NOMO-1 treated with DMSO at 0.1 percent for 48 hours (cell line): ENCODE measurements at regions not wholly inside any gene's neighbourhood (a gene's known extent, or its start where the extent isn't known, plus 50 kb on each side); places are given as distances from the start of the nearest gene placed in this dataset.
A peak's percentile ranks its signal among the peaks of the same experiment; 100 is the strongest.
"Not testable (repeated sequence)": the region's sequence is repeated elsewhere in the genome, so short reads cannot be mapped to it uniquely, and the experiment has no call there.

Experiments used
- DNase-seq: peaks from one replicate; lab custom pipeline; 2025; ENCODE audit not compliant: unreplicated experiment; lab: John Stamatoyannopoulos, UW

DNA sequence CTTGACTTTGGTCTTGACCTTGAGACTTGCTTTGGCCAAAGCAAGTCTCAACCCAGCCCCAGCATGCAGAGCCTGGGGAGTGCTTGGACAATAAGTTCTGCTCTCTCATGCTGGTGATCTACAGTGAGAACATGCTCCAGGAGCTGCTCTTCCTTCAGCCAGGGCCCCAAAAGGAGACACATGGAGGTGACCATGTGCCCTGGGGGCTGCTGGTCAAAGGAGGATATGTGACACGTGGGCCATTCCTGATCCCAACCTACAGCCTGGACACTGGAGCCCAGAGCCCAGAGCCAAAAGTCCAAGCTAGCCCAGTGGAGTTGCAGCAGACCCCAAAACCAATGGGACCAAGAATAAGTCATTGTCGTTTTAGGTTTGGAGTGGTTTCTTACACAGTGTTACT, 78.2 kb upstream of the CHST15 start:
- DNase-seq, result no peak

GRCh38 chr10:124170631-124171030, 77.2 kb upstream of the CHST15 start:
- no peak for DNase-seq

DNA sequence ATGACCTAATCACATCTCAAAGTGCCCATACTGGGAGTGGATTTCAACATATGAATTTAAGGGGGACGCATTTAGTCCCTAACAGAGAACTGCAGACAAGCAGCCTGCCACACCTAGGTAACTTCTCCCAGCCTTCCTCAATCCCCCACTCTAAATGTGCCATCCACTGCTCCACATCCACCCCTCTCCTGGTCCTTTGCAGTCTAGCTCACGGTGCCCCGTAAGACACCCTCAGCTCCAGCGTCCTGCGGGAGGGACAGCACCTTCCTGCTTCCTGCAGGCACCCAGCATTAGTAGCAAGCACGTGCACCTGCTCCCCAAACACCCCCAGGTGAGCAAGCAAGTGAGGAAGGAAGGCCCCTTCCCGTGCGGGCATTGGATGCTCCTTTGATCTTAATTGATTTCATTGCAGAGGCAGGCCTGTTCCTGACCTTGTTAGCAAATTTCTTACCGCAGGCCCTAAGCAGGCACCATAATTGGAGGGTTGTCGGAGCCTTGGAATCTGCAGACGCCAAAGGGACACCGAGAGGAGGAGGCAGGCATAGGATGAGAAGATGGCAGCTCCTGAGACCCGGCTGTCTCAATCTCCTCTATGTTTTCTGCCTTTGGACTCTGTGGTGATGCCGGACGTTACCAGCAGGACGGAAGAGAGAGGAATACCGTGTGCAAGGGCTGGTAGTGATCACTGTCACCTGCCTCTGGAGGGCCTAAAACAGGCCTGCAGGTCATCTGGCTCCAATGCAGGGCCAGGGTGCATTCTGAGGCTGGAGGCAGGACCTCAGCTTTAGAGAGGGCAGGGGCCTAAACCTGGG, 75.8 kb upstream of the CHST15 start:
- DNase-seq, result no peak

DNA sequence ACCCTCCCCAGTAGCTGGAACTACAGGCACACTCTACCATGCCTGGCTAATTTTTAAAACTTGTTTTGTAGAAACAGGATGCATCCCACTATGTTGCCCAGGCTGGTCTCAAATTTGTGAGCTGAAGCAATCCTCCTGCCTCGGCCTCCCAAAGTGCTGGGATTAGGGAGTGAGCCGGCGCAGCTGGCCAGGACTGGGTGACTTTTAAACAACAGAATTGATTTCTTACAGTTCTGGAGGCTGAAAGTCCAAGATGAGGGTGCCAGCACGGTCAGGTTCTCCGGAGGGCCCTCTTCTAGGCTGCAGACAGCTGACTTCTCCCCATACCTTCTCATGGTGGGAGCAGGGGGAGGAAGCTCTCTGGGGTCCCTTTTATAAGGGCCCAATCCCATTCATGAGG, 75.2 kb upstream of the CHST15 start:
- DNase-seq, result no peak

- DNase-seq, result not testable (repeated sequence)
Measured at GRCh38 chr10:124167925-124168324, 74.5 kb upstream of the CHST15 start.

- DNase-seq, result no peak
Measured at GRCh38 chr10:124166431-124167125, 73.2 kb upstream of the CHST15 start.

GRCh38 chr10:124165827-124166226, 72.4 kb upstream of the CHST15 start:
- DNase-seq, result no peak

GRCh38 chr10:124165311-124165710, 71.9 kb upstream of the CHST15 start:
- DNase-seq, result no peak

DNA sequence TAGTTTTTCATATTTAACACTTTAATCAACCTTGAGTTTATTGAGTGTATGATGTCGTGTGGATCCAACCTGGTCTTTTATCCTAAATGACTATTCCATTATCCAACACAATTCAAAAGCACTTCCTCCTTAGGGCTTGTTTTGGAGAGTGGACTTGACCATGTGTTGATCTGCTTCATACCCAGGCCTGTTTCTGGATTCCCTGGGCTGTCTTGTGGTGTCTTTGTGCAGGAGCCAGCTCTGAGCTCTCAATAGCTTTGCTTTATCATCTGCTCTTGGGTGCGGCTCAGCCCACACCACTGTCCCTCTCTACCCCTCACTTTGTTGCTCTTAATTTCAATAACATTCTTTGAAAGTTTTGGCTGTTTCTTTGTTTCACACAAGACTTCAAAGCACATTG, 70.9 kb upstream of the CHST15 start:
- DNase-seq, result no peak

- no peak for DNase-seq
Measured at GRCh38 chr10:124162774-124163354, 69.5 kb upstream of the CHST15 start.

DNA sequence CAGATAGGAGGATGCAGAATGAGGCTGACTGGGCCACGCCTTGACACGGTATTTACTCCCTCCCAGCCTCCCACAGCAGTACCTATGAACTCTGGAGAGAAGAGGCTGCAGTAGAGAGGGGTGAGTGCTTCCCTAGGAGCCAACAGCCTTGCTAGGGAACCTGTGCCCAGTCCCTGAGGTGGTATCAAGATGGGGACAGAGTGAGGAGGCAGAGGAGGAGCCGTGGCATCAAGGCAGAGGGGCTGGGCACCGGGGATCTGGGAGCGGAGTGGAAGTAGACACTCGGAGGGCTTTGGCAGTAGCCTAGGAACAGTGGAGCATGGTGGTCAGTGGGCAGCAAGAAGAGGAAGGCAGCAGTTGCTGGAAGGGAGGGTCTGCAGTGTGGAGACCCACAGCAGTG, 68.7 kb upstream of the CHST15 start:
- no peak for DNase-seq

GRCh38 chr10:124161601-124162000, 68.2 kb upstream of the CHST15 start:
- no peak for DNase-seq

DNA sequence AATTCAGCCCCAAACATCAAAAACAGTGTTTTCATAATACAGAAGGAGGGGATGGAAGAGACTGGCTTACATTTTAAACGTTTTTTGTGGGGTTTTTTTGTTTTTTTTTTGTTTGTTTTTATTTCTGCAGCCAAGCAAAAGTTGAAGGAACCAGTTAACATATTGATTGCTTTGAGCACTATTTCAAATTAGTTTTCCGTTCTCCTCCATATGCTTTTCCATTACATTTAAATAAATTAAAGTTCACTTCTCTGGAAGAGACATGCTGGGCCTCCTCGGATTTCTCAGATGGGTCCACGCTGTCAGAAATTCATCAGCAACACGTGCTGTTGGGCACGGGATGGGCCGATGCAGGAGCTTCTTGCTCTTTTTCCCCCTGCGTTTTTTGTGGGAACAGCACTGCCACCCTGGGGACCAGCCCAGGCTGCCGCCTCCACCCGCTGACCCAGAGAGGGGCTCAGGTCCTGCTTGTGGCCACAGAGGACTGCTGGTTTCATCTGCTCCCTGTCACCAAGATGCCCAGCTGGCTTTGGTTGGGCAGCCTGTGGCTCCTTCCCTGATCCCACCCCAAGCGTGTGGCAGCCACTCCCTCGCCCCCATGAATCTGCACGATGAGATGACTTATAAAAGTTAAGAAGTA, 67.7 kb upstream of the CHST15 start:
- no peak for DNase-seq

GRCh38 chr10:124160176-124160575, 66.8 kb upstream of the CHST15 start:
- DNase-seq, result no peak

- no peak for DNase-seq
Measured at GRCh38 chr10:124159153-124159552, 65.8 kb upstream of the CHST15 start.

DNA sequence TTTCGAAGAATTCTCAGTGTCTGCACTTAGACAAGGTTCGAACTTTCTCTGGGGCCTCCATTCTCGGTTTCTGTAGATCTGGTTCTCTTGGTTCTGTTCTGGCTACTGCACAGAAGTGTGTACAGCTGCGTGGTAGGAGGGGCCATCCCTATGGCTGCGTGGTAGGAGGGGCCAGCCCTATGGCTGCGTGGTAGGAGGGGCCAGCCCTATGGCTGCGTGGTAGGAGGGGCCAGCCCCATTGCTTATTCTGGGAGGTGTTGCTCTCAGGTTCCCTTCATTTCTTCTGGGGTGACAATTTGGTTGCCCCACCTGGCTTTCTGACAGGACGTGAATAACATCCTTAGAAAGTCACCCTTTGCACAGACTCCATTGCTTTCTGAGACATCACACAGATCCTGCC, 65.2 kb upstream of the CHST15 start:
- DNase-seq, result no peak

- DNase-seq, result no peak
Measured at GRCh38 chr10:124157271-124157681, 63.9 kb upstream of the CHST15 start.

DNA sequence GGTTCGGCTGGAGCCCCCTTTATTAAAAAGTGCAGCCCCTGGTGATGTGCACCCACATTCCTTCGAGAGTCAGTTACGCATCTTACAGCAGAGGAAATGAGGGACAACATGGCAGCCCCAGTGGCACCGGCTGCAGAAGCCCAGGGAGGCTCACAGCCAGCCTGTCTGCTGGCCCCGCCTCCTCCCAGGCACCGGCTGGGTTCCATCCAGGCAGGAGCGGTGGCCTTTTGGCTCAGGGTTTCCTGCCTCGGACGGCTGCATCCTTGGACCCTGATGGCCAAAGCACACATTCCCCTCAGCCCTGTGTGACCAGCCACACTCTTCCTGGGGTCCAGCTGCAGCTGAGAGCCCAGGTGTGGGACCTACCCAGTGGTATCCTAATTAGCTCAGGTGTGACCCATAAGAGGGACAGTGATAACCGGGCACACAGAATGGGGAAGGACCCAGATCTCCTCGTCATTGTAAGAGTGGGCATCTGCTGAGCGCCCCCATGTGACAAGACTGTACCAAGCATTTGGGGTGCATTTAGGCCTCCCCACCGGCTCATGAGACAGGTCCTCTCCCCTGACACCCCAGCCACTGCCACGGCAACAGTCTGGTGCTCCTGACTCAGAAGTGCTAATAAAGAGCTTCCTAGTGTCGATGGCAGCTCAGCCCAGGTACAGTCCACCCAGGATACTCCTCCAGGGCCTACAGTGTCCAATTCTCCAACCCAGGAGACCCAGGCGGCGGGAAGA, 63.3 kb upstream of the CHST15 start:
- peak; percentile 2 for DNase-seq

DNA sequence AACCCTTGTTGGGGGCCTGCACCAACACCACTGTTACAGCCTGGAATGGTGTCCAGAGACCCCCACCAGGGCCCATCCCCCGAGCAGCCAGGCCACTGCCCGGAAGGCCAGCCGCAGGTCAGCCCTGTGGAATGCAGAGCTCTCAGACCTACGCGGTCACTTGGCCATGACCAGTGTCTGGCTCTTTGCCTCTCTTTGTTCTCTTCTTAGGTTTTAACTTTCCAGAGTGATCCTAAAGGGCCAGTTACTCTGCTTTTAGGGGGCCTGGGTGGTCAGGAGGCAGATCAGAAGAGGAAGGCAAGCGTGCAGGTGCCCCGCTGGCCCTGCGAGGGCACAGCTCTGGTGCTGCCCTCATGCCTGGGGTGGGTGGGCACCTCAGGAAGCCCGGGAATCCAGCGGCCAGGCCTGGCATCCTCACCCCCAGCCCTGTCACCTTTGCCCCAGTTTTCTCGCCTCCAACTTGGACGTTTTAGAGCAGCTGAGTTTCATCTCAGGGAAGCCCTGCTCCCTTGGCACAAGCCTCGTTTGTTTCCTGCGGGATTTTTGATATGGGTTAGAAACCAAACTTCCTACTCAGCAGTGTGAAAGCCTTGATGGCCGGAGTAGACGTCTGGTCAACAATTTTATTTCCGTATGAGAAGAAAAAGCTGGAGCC, 62.5 kb upstream of the CHST15 start:
- no peak for DNase-seq

DNA sequence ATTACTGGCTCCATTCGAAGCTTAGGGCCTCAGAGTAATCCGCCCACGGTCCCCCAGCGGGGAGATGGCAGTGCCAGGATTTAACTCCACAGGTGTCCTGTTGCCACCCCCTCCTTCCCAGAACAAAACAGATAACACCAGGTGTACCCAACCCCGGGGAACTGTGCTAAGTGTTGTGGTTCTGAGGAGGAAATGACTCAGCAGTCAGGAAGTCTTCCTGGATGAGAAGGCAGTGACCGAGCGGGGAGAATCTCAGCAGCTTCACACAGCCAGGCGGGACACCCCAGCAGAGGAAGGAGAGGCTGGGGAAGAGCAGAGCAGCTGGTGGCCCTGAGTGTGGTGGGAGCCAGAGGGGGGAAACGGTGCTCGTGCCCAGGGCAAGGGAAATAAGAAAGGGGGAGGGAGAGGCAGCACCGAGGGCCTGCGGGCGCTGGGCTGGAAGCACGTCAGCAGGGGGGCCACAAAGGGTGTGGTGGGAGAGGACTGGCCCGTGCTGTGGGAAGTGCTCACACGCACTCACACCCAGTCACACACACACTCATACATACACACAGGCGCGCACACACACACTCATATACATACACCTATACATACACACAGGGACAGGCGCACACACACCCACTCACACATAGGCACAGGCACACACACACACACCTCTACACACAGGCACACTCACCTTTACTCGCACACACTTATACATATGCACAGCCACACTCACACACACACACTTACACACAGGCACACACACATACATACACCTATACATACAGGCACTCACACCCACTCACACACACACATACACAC, 59.8 kb upstream of the CHST15 start:
- DNase-seq, result peak; percentile 39
